ENCODE measurements at regions not wholly inside any gene's neighbourhood (a gene's known extent, or its start where the extent isn't known, plus 50 kb on each side); places are given as distances from the start of the nearest gene placed in this dataset.

DNA sequence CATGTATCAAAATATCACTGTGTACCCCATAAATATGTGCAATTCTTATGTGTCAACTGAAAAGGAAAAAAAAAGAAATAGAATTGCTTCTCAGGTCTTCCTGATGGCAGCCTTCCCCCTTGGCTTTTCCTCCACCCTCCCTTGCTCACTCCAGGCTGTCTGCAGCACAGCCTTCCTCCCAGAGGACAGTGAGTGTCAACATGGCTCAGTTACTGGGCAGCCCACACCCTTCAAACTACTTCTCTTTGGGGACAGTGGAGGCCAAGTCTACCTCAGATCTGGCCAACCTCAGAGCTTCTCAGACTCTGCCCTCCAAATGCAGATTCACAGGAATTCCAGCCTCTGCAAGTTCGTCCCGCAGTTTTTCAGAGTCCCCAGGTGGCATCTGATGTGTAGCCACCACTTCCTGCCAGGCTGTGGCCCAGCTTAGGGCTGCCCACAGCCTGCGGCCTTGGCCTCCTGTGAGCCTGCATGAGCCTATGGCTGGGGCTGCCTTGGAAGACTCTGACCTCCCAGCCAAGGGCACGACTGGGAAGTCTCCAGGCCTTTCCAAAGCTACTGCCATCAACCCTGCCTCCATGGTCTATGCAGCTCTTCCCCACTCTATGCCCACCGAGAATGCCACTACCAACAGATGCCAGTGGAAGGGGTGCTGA lies 148.0 kb upstream of the PWP1 start:
- TF ChIP-seq CTCF (IDR thresholded peaks at IDR 0.05): no peak
- no peak for TF ChIP-seq POLR2A (IDR thresholded peaks at IDR 0.05)

Data from Peyer's patch (tissue), 4 donors.